GM12878 (cell line): ENCODE measurements at regions not wholly inside any gene's neighbourhood (a gene's known extent, or its start where the extent isn't known, plus 50 kb on each side); places are given as distances from the start of the nearest gene placed in this dataset.

Experiments used
- ATAC-seq: fragments of 200-7000 bp; cut with Tn5 transposase; 3 replicates; pipeline ENCODE4 v1.9.1; 2020; ENCODE audit warnings: mild to moderate bottlenecking, moderate library complexity
- BruUV-seq: library from RNA; stranded (reverse); fragments of 400-500 nt; replicated peaks from 2 replicates; lab custom pipeline; 2021; lab: Mats Ljungman, UMichigan
- CTCF ChIA-PET: fragments of 300-600 bp; sonication (Branson Sonifier 250); formaldehyde crosslinking; extraction: SDS; loops from one replicate; lab custom pipeline; 2021; ENCODE audit warnings: inconsistent platforms; lab: Yijun Ruan, JAX
- POLR2A ChIA-PET: fragments of 350-600 bp; formaldehyde crosslinking; extraction: SDS; loops from one replicate; lab custom pipeline; 2021; ENCODE audit warnings: inconsistent platforms; lab: Charles Lee
- RAD21 ChIA-PET: fragments of 300-600 bp; sonication (Branson Sonifier 250); formaldehyde crosslinking; loops from one replicate; lab custom pipeline; 2023; ENCODE audit warnings: antibody characterized with exemption; ENCODE audit not compliant: unreplicated experiment; lab: Charles Lee
- SMC1A ChIA-PET: fragments of 300-600 bp; sonication (Branson Sonifier 250); formaldehyde crosslinking; loops from one replicate; lab custom pipeline; 2023; ENCODE audit not compliant: unreplicated experiment, uncharacterized antibody; lab: Charles Lee
- DNase-seq: peaks from one replicate; pipeline ENCODE4 v3.0.0-alpha.2; 2011; ENCODE audit warnings: low read depth, low spot score
- FAIRE-seq: peaks from 3 replicates; lab custom pipeline; 2011; peaks lifted over from hg19 to GRCh38; lab: Jason Lieb, UNC
- H2AFZ ChIP-seq: 2 replicates; pipeline ENCODE4 v1.6.0; 2011; ENCODE audit warnings: low read depth, low read length, control low read depth; ENCODE audit not compliant: control insufficient read depth
- H3K27ac ChIP-seq: 2 replicates; pipeline ENCODE4 v1.5.1; 2011; ENCODE audit warnings: control low read depth; ENCODE audit not compliant: control insufficient read depth, insufficient read depth
- H3K27me3 ChIP-seq, 2 experiments: replicated peaks in 1 of 2; 2 replicates each; pipeline versions ENCODE4 v1.6.0 to v1.6.1; 2011; ENCODE audit warnings: low read length in 1 of 2; ENCODE audit not compliant: control insufficient read depth in 2 of 2, insufficient read depth in 2 of 2
- H3K36me3 ChIP-seq, 2 experiments: 2 replicates each; pipeline ENCODE4 v1.5.1; 2011; ENCODE audit warnings: low read length in 1 of 2; ENCODE audit not compliant: control insufficient read depth in 2 of 2, insufficient read depth in 2 of 2
- H3K4me1 ChIP-seq: 2 replicates; pipeline ENCODE4 v1.6.1; 2011; ENCODE audit warnings: mild to moderate bottlenecking, low read length, moderate library complexity, mixed read lengths; ENCODE audit not compliant: control insufficient read depth, insufficient read depth
- H3K4me2 ChIP-seq: 2 replicates; pipeline ENCODE4 v1.6.0; 2011; ENCODE audit warnings: control low read depth; ENCODE audit not compliant: control insufficient read depth, insufficient read depth
- H3K4me3 ChIP-seq: fragments of 200-600 bp; sonication (generic); 2 replicates; pipeline ENCODE4 v1.5.1; 2016
- H3K79me2 ChIP-seq: 2 replicates; pipeline ENCODE4 v1.6.0; 2011; ENCODE audit warnings: low read length; ENCODE audit not compliant: control insufficient read depth, insufficient read depth
- H3K9ac ChIP-seq: 2 replicates; pipeline ENCODE4 v1.8.0; 2011; ENCODE audit warnings: low read length, control low read depth, mixed read lengths; ENCODE audit not compliant: control insufficient read depth, insufficient read depth
- H3K9me3 ChIP-seq: replicated peaks from 3 replicates; pipeline ENCODE4 v1.5.1; 2011; ENCODE audit warnings: mild to moderate bottlenecking, low read length; ENCODE audit not compliant: control insufficient read depth, insufficient read depth
- H4K20me1 ChIP-seq: 2 replicates; pipeline ENCODE4 v1.6.0; 2011; ENCODE audit not compliant: control insufficient read depth, insufficient read depth
- ATF7 ChIP-seq: fragments of 450-650 bp; IDR thresholded peaks from 2 replicates; pipeline ENCODE4 v1.6.1; 2016; ENCODE audit warnings: low read depth, mild to moderate bottlenecking
- BCL11A ChIP-seq: IDR thresholded peaks from 2 replicates; pipeline ENCODE4 v1.6.1; 2011; ENCODE audit warnings: low read depth, low read length
- CHD1 ChIP-seq: IDR thresholded peaks from 2 replicates; pipeline ENCODE4 v1.6.1; 2012; ENCODE audit warnings: low read depth, low read length, improper control_type of control experiment
- KLF5 ChIP-seq: fragments of 450-650 bp; IDR thresholded peaks from 2 replicates; pipeline ENCODE4 v1.6.1; 2014; ENCODE audit warnings: mild to moderate bottlenecking; ENCODE audit not compliant: partially characterized antibody
- MXI1 ChIP-seq: fragments of 150-350 bp; IDR thresholded peaks from 2 replicates; pipeline ENCODE4 v1.6.1; 2011; ENCODE audit warnings: low read depth, mild to moderate bottlenecking, inconsistent platforms, low read length, improper control_type of control experiment
- NFYB ChIP-seq: IDR thresholded peaks from 2 replicates; pipeline ENCODE4 v1.6.1; 2011; ENCODE audit warnings: low read depth, mild to moderate bottlenecking, low read length, improper control_type of control experiment, moderate library complexity; ENCODE audit not compliant: insufficient read depth
- PML ChIP-seq: IDR thresholded peaks from 2 replicates; pipeline ENCODE4 v1.6.1; 2012; ENCODE audit warnings: low read length, inconsistent platforms
- SREBF2 ChIP-seq: IDR thresholded peaks from 2 replicates; pipeline ENCODE4 v1.6.1; 2012; ENCODE audit warnings: mild to moderate bottlenecking, low read length
- STAT1 ChIP-seq: fragments of 450-650 bp; conservative IDR thresholded peaks from 2 replicates; pipeline ENCODE4 v1.6.1; 2014; ENCODE audit warnings: antibody characterized with exemption, mild to moderate bottlenecking
- TARDBP ChIP-seq: IDR thresholded peaks from 2 replicates; pipeline ENCODE4 v1.6.1; 2016; ENCODE audit warnings: borderline replicate concordance
- TBL1XR1 ChIP-seq: IDR thresholded peaks from 2 replicates; pipeline ENCODE4 v1.6.1; 2012; ENCODE audit warnings: low read depth, low read length, improper control_type of control experiment
- YBX1 ChIP-seq: fragments of 450-650 bp; IDR thresholded peaks from 2 replicates; pipeline ENCODE4 v1.6.1; 2016; ENCODE audit warnings: antibody characterized with exemption
- ZNF217 ChIP-seq: fragments of 450-650 bp; IDR thresholded peaks from 2 replicates; pipeline ENCODE4 v1.6.1; 2017; ENCODE audit warnings: antibody characterized with exemption, mild to moderate bottlenecking
- WGBS: methylation state at CpG from one replicate; pipeline ENCODE4 v1.1.6; 2016; ENCODE audit warnings: low lambda C conversion rate; ENCODE audit not compliant: insufficient replicate concordance, insufficient coverage; ENCODE audit errors: missing lambda C conversion rate; 5-methylcytosine and 5-hydroxymethylcytosine counted together
- in situ Hi-C: fragments of 300-500 bp; cut with MboI; formaldehyde crosslinking; loops from 9 replicates; pipeline ENCODE4 v1.14.3; 2018; ENCODE audit warnings: mixed read lengths
- intact Hi-C: fragments of 100-400 bp; cut with micrococcal nuclease; formaldehyde crosslinking; loops from one replicate; pipeline ENCODE4 v1.14.2; 2022; ENCODE audit not compliant: unreplicated experiment
- TF ChIP-seq, protein P1 (sequence below): fragments of 450-650 bp; IDR thresholded peaks from 2 replicates; pipeline ENCODE4 v1.6.1; 2017; ENCODE audit warnings: mild to moderate bottlenecking, moderate library complexity
- TF ChIP-seq, protein P2 (sequence below): fragments of 450-650 bp; IDR thresholded peaks from 2 replicates; pipeline ENCODE4 v1.6.1; 2017; ENCODE audit warnings: mild to moderate bottlenecking, moderate library complexity

DNA sequence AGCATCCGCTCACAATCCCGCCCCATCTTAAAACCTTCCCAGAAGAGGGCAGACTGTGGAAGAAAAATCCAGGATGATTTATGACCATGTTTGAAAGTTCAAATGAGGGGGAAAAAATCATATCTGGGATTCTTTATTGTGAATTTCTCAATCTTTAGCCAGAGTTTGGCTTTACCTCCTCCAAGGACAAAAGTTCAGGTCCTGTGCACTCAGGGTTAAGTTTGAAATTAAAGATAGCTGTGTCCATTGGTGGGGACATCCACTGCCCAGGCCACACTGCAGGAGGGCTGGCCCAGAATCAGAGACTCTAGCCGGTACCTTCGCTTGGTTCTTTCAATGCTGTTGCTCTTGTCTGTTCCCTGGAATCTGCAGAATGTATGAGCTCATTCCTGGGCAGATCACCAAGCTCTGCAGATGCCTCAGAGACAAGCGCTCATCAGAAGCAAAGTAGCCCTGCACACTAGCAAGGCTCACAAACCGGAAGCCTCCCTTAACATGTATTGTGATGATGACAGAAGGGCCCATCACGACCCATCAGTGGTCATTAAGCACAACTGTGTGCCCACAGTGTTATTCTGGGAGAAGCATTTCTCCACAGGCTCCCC lies 375.3 kb upstream of the KLHL29 start:
- Histone ChIP-seq H3K27me3 (no peaks in the 10 kb centered on the region), H3K9ac (no peak overlapping the region), H3K4me1 (no peaks in the 10 kb centered on the region), H3K79me2 (no peaks in the 10 kb centered on the region), H3K27ac (no peak overlapping the region), H3K4me2 (no peak overlapping the region), H3K36me3 (no peaks in the 10 kb centered on the region), H2AFZ (no peak overlapping the region), H3K4me3 (no peak overlapping the region), H4K20me1 (no peaks in the 10 kb centered on the region), H3K9me3 (no peaks in the 10 kb centered on the region)
- DNase-seq (no peak), FAIRE-seq (no peak), ATAC-seq (no peak)
- TF ChIP-seq ATF7 (no peak), PML (no peak), SREBF2 (no peak), BCL11A (no peak), KLF5 (no peak), MXI1 (no peak), TARDBP (no peak), NFYB (no peak), CHD1 (no peak), ZNF217 (no peak), TBL1XR1 (no peak), STAT1 (no peak), YBX1 (no peak)
- TF ChIP-seq, protein P1, sequence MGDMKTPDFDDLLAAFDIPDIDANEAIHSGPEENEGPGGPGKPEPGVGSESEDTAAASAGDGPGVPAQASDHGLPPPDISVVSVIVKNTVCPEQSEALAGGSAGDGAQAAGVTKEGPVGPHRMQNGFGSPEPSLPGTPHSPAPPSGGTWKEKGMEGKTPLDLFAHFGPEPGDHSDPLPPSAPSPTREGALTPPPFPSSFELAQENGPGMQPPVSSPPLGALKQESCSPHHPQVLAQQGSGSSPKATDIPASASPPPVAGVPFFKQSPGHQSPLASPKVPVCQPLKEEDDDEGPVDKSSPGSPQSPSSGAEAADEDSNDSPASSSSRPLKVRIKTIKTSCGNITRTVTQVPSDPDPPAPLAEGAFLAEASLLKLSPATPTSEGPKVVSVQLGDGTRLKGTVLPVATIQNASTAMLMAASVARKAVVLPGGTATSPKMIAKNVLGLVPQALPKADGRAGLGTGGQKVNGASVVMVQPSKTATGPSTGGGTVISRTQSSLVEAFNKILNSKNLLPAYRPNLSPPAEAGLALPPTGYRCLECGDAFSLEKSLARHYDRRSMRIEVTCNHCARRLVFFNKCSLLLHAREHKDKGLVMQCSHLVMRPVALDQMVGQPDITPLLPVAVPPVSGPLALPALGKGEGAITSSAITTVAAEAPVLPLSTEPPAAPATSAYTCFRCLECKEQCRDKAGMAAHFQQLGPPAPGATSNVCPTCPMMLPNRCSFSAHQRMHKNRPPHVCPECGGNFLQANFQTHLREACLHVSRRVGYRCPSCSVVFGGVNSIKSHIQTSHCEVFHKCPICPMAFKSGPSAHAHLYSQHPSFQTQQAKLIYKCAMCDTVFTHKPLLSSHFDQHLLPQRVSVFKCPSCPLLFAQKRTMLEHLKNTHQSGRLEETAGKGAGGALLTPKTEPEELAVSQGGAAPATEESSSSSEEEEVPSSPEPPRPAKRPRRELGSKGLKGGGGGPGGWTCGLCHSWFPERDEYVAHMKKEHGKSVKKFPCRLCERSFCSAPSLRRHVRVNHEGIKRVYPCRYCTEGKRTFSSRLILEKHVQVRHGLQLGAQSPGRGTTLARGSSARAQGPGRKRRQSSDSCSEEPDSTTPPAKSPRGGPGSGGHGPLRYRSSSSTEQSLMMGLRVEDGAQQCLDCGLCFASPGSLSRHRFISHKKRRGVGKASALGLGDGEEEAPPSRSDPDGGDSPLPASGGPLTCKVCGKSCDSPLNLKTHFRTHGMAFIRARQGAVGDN: no peak
- TF ChIP-seq, protein P2, sequence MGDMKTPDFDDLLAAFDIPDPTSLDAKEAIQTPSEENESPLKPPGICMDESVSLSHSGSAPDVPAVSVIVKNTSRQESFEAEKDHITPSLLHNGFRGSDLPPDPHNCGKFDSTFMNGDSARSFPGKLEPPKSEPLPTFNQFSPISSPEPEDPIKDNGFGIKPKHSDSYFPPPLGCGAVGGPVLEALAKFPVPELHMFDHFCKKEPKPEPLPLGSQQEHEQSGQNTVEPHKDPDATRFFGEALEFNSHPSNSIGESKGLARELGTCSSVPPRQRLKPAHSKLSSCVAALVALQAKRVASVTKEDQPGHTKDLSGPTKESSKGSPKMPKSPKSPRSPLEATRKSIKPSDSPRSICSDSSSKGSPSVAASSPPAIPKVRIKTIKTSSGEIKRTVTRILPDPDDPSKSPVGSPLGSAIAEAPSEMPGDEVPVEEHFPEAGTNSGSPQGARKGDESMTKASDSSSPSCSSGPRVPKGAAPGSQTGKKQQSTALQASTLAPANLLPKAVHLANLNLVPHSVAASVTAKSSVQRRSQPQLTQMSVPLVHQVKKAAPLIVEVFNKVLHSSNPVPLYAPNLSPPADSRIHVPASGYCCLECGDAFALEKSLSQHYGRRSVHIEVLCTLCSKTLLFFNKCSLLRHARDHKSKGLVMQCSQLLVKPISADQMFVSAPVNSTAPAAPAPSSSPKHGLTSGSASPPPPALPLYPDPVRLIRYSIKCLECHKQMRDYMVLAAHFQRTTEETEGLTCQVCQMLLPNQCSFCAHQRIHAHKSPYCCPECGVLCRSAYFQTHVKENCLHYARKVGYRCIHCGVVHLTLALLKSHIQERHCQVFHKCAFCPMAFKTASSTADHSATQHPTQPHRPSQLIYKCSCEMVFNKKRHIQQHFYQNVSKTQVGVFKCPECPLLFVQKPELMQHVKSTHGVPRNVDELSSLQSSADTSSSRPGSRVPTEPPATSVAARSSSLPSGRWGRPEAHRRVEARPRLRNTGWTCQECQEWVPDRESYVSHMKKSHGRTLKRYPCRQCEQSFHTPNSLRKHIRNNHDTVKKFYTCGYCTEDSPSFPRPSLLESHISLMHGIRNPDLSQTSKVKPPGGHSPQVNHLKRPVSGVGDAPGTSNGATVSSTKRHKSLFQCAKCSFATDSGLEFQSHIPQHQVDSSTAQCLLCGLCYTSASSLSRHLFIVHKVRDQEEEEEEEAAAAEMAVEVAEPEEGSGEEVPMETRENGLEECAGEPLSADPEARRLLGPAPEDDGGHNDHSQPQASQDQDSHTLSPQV: no peak
- POLR2A ChIA-PET: no interaction called here
- BruUV-seq: no TSS peak
- RAD21 ChIA-PET: no interaction called here
- in situ Hi-C loops (no loop called here), intact Hi-C loops (no loop called here)
- SMC1A ChIA-PET: no interaction called here
- 58% methylated on average over 7 of the region's 7 CpGs for WGBS
- CTCF ChIA-PET: no interaction called here
